8988T (cell line): ENCODE measurements at regions not wholly inside any gene's neighbourhood (a gene's known extent, or its start where the extent isn't known, plus 50 kb on each side); places are given as distances from the start of the nearest gene placed in this dataset.

Experiments used
- DNase-seq: peaks from one replicate; pipeline ENCODE4 v3.0.0; 2011

DNA sequence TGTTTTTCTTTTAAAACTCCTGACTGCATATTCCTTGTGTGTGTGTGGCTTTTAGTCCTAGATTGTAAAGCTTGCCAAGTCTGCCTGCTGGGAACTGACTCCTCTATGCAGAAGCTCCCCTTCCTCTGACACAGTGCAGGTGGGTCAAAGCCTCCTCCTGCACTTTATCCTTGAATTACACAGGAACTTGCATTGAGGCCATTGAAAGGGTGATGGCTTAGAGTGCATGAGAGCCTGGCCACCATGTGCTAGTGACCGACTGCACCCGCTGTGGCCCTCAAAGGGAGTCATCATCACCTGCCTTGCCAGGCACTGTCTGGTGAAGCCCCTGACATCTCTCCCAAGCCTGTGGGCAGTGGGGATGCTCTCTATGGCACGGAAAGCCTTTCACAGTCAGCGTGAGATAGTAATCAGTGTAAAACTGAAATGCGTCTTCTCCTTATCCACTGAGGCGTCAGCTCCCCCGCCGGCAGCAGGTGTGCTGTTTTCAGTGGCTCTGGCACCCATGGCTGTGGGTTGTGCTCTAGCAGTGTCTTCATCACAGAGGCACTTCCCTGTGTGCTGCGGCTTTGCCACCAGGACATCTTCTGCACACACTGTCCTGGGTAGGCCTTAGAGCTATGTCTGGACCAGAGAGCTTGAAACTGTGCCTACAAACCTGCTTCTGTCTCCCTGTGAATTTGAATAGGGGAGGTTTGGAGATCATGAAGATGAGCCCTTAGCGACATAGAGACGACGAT lies 87.9 kb downstream of the THBS2 start:
- DNase-seq, result no peak

DNA sequence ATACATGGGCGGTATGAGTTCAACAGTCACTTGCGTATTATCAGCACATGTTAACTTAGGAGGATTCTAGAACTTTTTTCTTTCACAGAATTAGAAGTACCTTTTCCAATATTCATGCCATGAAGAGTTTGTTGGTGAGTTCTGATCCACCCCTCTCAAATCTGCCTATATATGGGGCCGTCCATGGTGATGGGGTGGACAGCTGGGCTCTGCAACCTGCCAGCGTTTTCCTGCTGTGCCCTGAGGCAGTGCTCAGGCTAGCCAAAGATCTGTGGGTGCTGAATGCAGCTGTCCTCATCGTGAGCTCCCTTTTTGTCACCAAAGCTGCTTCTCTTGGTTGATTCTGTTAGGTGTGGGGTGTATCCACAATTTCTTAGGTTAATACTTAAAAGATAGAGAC lies 88.7 kb downstream of the THBS2 start:
- no peak for DNase-seq

DNA sequence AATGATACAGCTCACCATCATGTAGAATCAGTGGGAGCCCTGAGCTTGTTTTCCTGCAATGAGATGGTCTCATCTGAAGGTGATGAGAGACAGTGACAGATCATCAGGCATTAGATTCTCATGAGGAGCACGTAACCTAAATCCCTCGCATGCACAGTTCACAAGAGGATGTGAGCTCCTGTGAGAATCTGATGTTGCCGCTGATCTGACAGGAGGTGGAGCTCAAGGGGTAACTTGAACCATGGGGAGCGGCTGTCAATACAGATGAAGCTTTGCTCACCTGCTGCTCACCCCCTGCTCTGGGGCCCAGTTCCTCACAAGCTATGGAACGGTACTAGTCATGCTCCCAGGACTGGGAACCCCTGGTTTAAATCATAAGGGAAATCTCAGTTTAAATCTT lies 89.2 kb downstream of the THBS2 start:
- no peak for DNase-seq

DNA sequence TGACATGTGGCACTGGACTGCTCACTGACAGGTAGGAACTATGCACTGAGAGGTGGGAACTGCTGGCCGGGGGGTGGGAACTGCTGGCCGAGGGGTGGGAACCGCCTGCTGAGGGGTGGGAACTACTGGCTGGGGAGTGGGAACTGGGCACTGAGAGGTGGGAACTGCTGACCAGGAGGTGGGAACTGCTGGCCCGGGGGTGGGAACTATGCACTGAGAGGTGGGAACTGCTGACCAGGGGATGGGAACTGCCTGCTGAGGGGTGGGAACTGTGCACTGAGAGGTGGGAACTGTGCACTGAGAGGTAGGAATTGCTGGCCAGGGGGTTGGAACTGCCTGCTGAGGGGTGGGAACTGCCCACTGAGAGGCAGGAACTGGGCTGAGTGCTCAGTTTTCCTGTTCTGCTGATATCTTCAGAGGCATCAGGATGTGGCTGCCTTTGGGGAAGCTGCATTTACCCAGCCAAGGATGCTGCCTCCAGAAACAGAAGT lies 90.2 kb downstream of the THBS2 start:
- no peak for DNase-seq

GRCh38 chr6:169162752-169163407 lies 90.8 kb downstream of the THBS2 start:
- DNase-seq, result peak; percentile 87

GRCh38 chr6:169162249-169162648 lies 91.4 kb downstream of the THBS2 start:
- DNase-seq, result no peak

DNA sequence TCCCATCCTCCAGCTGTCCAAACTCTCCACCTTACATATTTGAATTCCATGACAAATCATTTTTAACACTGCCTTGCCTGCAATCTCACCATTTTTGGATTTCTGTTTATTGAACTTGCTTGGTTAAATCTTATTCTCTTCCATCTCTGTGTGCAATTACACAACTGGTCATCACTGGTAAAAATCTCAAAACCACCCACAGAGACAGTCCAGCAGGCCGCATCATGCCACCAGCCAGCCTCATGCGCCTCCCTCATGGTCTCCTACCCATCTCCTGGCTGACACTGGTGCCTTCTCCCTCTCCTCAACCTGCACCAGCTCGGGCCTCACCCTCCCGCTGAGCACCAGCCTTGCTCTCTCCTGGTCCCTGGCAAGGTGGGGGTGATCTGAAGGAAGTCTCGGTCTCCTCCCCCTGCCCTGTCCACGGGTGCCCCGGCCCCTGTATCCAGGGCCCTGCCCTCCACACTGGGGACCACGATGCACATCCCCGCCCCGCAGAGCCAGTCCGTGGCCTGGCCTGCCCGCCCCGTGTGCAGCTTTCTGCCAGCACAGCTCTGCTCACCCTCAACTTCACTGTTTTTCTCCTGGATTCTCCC lies 92.0 kb downstream of the THBS2 start:
- no peak for DNase-seq

- DNase-seq, result no peak
These were observed 92.6 kb downstream of the THBS2 start for GRCh38 chr6:169160855-169161560.

DNA sequence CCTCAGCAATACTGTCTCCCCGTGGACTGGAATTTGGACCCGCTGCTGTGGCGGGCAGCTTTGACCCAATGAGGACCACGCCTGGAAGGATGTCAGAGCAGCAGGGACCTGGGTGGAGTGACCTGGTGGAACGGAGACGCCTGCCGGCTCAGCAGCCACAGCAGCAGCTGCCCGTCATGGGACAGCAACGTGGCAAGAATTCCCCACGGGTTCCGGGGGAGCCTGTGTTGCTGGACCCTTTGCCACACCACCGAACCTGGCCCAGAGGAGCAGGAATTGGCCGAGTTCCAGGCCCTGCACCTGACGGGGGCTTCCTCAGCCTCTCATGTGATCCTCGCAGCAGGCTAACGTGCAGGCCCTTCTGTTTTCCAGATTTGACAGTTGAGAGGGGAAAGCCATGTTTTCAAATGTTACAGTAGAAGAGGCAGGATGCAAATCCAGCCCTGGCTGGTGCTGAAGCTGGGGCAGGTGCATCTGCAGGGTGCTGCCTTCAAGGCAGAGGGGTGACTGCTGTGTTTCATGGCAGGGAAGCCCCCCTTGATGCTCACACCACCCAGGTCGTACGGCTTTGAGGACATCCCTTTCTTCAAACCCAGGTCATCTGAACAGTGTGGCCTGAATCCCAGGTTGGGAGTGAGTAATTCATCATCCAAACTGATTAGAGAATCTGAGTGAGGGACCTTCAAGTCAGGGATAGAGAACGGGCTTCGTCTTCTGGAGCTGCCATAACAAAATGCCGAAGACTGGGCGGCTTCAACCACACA lies 93.4 kb downstream of the THBS2 start:
- no peak for DNase-seq

- DNase-seq, result no peak
These were observed 94.3 kb downstream of the THBS2 start for GRCh38 chr6:169159331-169159730.

DNA sequence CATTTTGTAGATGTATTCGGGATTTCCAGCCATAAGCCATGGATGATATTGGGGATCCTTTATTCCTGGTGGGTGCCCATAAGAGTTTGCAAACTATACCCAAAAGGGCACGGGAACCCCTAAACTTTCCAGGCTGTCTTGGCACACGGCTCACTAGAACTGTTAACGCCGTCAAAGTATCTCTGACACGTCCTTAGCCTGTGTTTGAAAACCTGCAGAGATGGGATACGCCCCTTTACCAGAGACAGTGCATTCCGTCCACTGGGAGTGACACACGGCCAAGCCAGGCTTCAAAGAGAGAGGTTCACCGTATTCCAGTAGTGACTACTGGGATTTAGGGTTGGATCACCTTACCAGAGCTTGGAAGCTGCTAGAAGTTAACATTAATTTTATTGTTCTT lies 95.0 kb downstream of the THBS2 start:
- DNase-seq, result no peak

GRCh38 chr6:169158174-169158573 lies 95.5 kb downstream of the THBS2 start:
- no peak for DNase-seq

DNA sequence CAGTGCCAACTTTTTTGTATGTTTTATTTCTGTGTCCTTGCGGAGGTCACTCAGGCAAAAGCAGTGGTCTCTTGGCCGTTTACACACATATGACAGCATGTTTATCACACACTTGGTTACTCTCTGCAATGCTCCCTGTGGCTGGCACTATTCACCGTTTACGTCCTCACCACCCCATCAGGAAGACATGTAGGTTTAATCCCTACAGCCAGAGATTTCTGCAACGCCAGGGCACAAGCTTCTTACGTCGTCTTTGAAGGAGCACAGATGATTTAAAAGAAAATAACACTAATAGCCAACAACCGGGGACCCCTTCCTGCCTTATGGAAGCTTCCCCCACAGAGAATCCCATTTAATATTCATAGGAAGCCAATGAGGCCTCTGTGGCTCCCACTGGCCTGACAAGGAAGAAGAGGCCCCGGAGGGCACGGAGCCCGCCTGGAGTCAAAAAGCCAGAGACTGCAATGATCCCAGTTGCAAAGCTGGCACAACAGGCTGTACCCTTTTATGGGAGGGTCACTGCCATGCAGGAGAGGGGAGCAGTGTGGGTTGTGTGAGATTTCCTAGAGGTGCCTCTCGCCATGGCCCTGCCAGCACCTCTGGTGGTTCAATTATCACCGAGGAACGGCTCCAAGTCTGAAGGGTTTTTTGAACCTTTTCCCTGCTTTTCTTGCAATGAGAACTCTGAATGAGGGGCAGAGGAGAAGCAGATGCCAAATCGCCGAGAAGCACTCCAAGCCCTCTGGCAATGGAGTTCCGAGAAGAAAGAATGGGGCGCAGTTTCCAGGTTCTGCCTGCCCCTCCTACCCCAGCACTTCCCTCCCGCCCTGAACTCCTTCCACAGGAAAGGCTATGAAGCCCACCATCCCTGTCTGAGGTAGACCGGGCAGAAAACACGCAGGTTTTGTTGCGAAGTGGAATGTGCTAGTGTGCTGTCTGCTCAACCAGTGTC lies 96.2 kb downstream of the THBS2 start:
- no peak for DNase-seq

DNA sequence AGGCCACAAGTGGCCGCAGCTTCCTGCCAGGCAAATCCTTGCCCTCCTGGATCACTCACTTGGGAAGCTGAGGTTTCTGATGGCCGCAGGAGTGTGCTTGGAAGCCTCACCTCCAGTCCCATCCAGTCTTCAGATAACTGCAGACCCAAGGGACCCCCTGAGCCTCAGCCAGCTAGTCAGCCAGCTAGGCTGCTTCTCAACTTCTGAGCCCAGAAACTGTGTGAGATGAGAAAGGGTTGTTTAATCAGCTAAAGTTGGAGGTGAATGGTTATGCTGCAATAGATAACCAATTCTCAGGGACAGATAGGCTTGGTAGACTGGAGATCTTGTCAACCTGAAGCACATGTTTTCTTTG lies 96.9 kb downstream of the THBS2 start:
- DNase-seq, result no peak

DNA sequence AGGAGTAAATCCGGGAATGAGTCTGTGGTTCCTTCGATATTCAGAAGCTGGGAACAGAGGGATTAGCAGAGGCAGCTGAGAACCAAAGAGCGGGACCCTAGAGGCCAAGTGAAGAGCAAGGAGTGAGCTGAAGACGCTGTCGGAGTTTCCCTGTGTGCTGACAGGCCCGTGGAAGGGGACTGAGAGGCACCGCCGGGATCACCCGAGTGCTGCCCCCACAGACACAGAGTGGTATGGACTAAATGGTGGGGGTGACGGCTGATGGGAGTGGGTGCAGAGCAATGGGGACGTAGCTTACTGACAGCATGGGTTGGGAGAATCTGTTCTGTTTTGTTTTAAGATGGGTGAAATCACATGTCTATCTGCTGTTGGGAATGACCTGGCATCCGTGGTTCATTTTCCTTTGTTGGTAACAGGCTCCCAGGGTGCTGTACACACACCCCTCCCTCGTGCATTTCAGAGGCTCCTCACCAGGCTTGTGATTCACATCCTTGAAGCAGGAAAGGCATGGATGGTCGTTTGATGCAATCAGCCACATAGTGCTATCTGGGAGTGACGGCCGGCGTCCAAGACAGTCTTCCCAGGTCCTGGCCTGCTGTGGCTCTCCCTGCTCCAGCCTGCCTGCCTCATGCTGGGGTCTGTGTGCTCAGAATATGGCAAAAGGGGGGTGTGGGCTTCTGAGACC lies 97.4 kb downstream of the THBS2 start:
- DNase-seq, result no peak

DNA sequence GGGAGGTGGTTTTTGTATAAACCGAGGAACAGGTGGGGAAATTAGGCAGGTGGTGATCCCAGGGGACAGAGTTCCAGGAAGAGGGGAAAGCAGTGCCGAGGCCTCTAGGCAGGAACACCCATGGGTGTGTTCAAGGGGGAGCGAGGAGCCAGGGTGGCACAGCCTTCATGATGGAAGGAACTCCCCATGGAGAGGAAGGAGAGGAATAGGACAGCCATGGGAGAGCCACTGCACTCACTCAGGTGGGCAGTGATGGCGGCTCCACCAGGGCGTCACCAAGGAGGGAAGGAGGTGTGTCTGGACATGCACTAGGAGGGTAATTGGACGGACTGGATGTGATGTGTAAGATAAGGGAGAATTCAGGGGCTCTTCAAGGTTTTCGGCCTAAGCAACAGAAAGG lies 98.2 kb downstream of the THBS2 start:
- no peak for DNase-seq

DNA sequence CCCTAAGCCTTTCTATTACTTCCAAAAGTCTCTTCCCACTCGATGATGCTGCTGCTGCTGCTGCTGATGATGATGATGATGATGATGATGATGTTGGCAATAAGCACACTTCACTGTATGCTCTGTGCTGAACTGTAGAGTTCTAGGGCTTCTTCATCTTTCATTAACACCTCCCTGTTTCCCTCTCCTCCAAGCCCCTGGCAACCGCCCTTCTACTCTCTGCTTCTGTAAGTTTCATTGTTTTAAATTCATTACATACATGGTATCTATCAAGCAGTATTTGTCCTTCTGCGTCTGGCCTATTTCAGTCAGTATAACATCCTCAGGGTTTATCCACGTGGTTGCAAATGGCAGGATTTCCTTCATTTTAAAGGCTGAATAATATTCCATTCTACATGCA lies 100.2 kb downstream of the THBS2 start:
- DNase-seq, result no peak

DNA sequence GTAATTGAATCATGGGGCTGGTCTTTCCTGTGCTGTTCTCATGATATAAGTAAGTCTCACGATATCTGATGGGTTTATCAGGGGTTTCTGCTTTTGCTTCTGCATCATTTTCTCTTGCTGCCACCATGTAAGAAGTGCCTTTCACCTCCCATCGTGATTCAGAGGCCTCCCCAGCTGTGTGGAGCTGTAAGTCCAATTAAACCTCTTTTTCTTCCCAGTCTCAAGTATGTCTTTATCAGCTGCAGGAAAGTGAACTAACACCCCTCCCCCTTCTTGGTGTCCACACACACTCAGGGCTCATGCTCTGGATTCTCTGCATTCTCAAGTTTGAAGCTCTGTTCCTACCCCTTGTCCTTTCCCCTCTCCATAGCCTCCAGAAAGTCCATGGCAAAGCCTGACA lies 107.1 kb downstream of the THBS2 start:
- DNase-seq, result no peak

DNA sequence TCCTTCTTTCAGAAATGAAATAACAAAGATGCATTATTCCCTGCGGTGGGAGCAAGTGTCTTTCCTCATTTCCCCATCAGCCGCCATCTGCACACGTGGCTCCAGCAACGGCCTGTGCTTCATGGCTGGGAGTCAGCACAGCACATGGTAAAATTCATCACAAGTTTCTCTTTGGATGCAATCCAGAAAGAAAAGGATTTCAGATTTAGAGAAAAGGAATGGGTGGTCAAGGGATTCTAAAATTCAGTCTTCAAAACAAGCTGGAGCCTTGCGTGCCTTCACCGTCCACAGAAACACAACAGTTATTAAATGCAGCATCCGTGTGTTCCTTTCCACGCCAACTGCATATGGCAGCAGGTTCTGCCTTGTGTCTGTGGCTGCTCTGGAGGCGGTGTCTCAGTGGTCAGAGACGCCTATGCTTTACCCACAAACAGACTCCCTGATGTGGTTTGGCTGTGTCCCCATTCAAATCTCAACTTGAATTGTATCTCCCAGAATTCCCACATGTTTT lies 107.6 kb downstream of the THBS2 start:
- no peak for DNase-seq

DNA sequence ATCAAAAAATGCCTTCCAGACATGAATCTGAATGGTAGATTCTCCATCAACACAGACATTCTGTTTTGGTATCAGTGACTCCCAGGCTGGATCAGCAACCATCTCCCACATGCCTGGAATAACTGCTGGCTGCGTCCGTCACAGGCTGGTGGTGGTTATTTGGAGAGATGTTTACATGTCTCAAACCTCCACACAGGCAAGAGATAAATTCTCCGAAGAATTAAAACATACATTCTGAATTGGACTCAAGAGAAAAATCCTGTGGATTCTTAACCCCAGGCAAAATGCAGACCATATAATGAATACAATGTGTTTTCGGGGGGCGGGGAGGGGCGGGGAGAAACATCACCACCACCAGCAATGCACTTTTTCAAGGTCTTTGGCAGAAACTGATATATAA lies 108.2 kb downstream of the THBS2 start:
- DNase-seq, result no peak

DNA sequence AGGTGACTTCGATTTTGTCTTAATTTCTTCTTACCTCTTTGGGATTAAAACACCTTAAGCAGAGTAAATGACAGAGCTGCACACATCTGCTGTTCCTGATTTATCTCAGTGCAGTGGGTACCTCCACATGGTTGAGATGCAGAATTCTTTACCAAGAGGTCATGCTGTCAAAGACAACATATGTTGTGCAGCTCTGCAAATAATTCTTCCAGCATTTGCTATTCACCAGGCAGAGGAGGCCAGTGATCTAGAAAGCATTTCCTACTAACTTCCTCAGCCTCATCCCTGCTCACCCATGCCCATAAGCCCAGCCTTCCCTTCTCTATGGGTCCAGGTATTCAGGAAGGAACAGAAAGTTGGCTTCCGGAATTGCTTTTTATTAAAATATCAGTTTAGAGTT lies 109.3 kb downstream of the THBS2 start:
- no peak for DNase-seq
